Psoas muscle (tissue), 7 donors: ENCODE measurements at regions not wholly inside any gene's neighbourhood (a gene's known extent, or its start where the extent isn't known, plus 50 kb on each side); places are given as distances from the start of the nearest gene placed in this dataset.

Experiments used
- ATAC-seq, 4 donors: fragments of 200-7000 bp; cut with Tn5 transposase; one replicate each; pipeline ENCODE4 v1.9.1; 2020; ENCODE audit warnings: moderate library complexity in 3 of 4, mild to moderate bottlenecking in 2 of 4
- DNase-seq, 2 donors: peaks; one replicate each; pipeline ENCODE4 v3.0.0-alpha.2; 2020
- H3K27ac ChIP-seq: fragments of 200-600 bp; one replicate; pipeline ENCODE4 v1.8.0; 2022
- H3K27me3 ChIP-seq, 3 donors: fragments of 200-600 bp in 1 of 3; one replicate each; pipeline versions ENCODE4 v1.6.1 to v1.8.0; 2013 to 2022; ENCODE audit warnings: low read length in 2 of 3, mild to moderate bottlenecking in 2 of 3, moderate library complexity in 1 of 3; ENCODE audit not compliant: insufficient read depth in 3 of 3
- H3K36me3 ChIP-seq, 2 donors: fragments of 200-600 bp in 1 of 2; one replicate each; pipeline versions ENCODE4 v1.6.1 to v1.8.0; 2013 to 2022; ENCODE audit warnings: low read depth in 1 of 2, mild to moderate bottlenecking in 1 of 2, moderate library complexity in 1 of 2; ENCODE audit not compliant: insufficient read depth in 1 of 2
- H3K4me1 ChIP-seq: fragments of 200-600 bp; one replicate; pipeline ENCODE4 v1.8.0; 2022
- H3K4me3 ChIP-seq: fragments of 200-600 bp; one replicate; pipeline ENCODE4 v1.8.0; 2022; ENCODE audit warnings: mild to moderate bottlenecking
- H3K9me3 ChIP-seq: fragments of 200-600 bp; one replicate; pipeline ENCODE4 v1.8.0; 2022
- WGBS, 3 donors: extraction: QIAGEN DNeasy Blood & Tissue Kit; methylation state at CpG; one replicate each; pipeline versions ENCODE4 v1.1.6 to v1.1.7; 2013; 5-methylcytosine and 5-hydroxymethylcytosine counted together
- intact Hi-C, 2 donors: fragments of 100-400 bp; cut with DNase I; formaldehyde crosslinking; loops; one replicate each; pipeline versions ENCODE4 v1.11.0 to v1.14.2; 2022
- TF ChIP-seq, protein P1 (sequence below): fragments of 200-600 bp; IDR thresholded peaks from one replicate; pipeline ENCODE4 v1.8.0; 2022; ENCODE audit warnings: antibody characterized with exemption
- donor health status: healthy with polysubstance abuse.
- donor health status: DM: no; HTN: no; CAD: no; lungs with moderate emphysema.
- donor health status: Bipolar disorder and iron deficiency.
- donor health status: healthy.
- donor health status: DM: yes; HTN: yes; CAD: no.
- donor health status: DM: no; HTN: no; CAD: no.
- donor health status: DM: yes; HTN: yes; CAD: no.

DNA sequence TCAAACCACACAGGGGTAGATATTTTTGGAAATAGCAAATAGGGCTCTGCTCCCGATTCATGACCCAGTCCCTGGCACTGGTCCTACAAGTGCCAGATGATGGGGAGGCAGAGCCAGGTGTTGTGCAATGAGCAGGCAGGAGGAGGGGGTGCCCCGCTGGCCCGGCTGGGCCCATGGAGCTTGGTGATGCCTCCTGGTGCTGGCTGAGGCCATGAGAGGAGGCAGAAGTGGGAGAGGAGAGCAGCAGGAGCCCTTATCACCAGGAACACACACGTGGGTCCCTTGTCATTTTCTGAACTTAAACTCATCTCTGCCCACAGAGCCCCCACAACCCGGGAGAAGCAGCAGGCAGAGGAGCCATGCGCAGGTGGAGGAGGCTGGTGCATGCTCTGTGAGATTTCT lies 90.5 kb upstream of the MAPK4 start:
- intact Hi-C loops: no loop called here

DNA sequence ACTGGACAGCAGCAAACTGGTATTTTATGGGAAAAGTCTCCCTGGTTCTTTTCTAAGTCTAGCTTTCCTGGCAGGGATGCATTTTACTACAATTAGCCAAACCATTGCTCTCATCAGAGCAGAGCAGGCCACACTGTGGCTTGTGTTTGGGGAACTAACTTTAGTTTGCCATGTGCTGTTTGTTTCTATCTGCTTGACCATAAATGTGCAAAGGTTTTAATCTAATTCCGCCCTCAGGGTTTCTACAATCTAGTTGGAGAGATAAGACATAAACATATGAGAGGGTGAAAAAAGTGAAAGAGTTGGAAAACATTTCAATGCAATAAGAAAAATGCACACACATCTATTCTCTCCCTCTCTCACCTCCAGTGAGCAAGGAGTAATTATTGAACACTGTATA lies 86.9 kb upstream of the MAPK4 start:
- no peaks in the 10 kb centered on the region for H3K36me3 ChIP-seq
- H3K4me1 ChIP-seq: peaks cover 12% of the 10 kb centered on the region
- TF ChIP-seq, protein P1, sequence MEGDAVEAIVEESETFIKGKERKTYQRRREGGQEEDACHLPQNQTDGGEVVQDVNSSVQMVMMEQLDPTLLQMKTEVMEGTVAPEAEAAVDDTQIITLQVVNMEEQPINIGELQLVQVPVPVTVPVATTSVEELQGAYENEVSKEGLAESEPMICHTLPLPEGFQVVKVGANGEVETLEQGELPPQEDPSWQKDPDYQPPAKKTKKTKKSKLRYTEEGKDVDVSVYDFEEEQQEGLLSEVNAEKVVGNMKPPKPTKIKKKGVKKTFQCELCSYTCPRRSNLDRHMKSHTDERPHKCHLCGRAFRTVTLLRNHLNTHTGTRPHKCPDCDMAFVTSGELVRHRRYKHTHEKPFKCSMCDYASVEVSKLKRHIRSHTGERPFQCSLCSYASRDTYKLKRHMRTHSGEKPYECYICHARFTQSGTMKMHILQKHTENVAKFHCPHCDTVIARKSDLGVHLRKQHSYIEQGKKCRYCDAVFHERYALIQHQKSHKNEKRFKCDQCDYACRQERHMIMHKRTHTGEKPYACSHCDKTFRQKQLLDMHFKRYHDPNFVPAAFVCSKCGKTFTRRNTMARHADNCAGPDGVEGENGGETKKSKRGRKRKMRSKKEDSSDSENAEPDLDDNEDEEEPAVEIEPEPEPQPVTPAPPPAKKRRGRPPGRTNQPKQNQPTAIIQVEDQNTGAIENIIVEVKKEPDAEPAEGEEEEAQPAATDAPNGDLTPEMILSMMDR: no peak
- no peak for DNase-seq
- no peak for ATAC-seq
- H3K4me3 ChIP-seq: no peak overlapping the region
- H3K27me3 ChIP-seq: peaks cover 0 to 1% (median 0%) of the 10 kb centered on the region in 3 donors
- intact Hi-C loops: no loop called here
- H3K27ac ChIP-seq: no peak overlapping the region
- no peaks in the 10 kb centered on the region for H3K9me3 ChIP-seq
- 91 to 97% (median 92%) methylated on average over 1 of the region's 1 CpG for WGBS, 3 donors

More for the DNA sequence above, 90.5 kb upstream of the MAPK4 start:
- TF ChIP-seq, protein P1: no peak
- H3K27ac ChIP-seq: peak overlapping the region; percentile 21
- DNase-seq (peak; percentile 32 to 83), ATAC-seq (peak; percentile 84 to 97 (median 86))
- H3K4me3 ChIP-seq: no peak overlapping the region
- no peaks in the 10 kb centered on the region for H3K36me3 ChIP-seq
- peaks cover 12% of the 10 kb centered on the region for H3K4me1 ChIP-seq
- no peaks in the 10 kb centered on the region for H3K27me3 ChIP-seq
- H3K9me3 ChIP-seq: no peaks in the 10 kb centered on the region
- WGBS, 3 donors: 35 to 48% (median 42%) methylated on average over 6 of the region's 6 CpGs

DNA sequence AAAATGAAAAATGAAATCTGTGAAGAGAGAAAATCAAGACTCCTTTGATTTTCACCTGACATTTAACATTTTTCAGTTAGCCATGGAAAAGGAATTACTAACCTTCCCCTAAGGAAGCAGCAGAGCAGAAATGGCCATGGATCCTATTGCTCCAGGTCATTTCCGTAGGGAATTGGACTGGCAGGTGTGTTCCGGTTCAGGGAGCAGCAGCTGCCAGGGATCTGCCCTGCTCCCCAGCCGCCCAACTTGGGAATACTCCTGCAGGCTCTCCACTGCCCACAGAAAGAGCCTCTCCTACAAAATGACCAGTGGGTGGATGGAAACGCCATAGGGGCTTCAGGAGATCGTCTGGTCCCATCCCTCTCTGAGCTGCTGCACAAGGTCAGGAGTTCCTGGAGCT lies 86.0 kb upstream of the MAPK4 start:
- DNase-seq: no peak
- Histone ChIP-seq H3K36me3 (no peaks in the 10 kb centered on the region), H3K27ac (no peak overlapping the region), H3K4me1 (peaks cover 12% of the 10 kb centered on the region), H3K9me3 (no peaks in the 10 kb centered on the region), H3K4me3 (no peak overlapping the region), H3K27me3 (peaks cover 0 to 1% (median 0%) of the 10 kb centered on the region in 3 donors)
- TF ChIP-seq, protein P1: no peak
- intact Hi-C loops: no loop called here
- 16 to 42% (median 20%) methylated on average over 5 of the region's 5 CpGs for WGBS, 3 donors
- no peak for ATAC-seq

DNA sequence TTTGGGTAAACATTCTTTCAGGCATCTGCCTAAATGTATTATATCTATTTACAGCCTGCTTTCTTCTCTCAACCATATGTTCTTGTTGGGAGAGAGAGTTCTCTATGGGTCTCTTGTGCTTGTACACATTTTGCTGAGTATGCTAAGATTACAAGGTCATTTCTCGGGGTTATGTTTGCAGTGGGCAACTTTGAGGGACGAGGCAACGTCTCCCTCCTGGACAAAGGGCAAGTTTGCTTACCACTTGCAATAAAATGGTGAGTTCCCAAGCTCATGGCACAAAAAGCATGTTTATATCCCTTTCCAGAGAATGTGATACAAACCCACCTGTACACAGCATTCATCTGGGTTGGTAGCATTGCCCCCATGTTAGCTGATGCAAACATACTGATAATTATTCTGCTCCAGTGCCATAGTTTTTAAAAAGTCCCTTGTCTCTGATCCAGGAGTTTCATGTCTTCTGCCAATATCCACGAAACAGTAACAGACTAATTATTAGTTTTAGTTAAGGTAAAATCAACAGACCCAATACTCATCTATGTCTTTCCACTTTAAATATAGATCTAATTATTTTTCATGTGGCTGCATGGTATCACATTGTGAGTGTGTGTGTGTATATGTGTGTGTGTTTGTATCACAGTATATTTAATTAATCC lies 84.2 kb upstream of the MAPK4 start:
- TF ChIP-seq, protein P1: no peak
- H3K27me3 ChIP-seq: peaks cover 0 to 1% (median 0%) of the 10 kb centered on the region in 3 donors
- no peak overlapping the region for H3K4me3 ChIP-seq
- ATAC-seq (no peak), DNase-seq (no peak)
- intact Hi-C loops: no loop called here
- H3K27ac ChIP-seq: no peak overlapping the region
- H3K36me3 ChIP-seq: no peaks in the 10 kb centered on the region
- H3K9me3 ChIP-seq: no peaks in the 10 kb centered on the region
- 65 to 73% (median 68%) methylated on average over 4 of the region's 4 CpGs for WGBS, 3 donors
- H3K4me1 ChIP-seq: no peaks in the 10 kb centered on the region

DNA sequence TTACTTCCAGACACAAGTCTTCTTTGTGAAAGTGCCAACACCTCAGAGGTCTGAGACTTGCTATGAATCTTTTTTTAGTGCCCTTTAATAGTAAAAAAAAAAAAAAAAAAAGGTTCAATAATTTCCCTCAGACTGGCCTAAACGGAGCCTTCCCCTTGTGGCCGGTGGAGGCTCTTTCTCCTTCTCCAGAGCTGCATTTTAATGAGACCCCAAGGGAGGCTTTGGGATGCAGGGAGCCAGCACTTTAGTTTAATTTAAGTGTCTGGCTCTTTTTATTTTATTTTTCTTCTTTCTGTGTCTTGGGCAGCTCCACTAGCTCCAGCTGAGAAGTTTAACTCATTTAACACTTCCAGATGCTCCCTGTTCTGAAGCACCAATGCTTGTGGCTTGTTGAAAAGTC lies 67.8 kb upstream of the MAPK4 start:
- Histone ChIP-seq H3K9me3 (no peaks in the 10 kb centered on the region), H3K27ac (no peak overlapping the region), H3K4me3 (no peak overlapping the region), H3K27me3 (no peaks in the 10 kb centered on the region), H3K4me1 (no peaks in the 10 kb centered on the region), H3K36me3 (no peaks in the 10 kb centered on the region)
- intact Hi-C loops: no loop called here
- 25 to 35% (median 28%) methylated on average over 2 of the region's 2 CpGs for WGBS, 3 donors
- TF ChIP-seq, protein P1: no peak
- DNase-seq (no peak), ATAC-seq (no peak)
